A172 (cell line): ENCODE measurements at regions not wholly inside any gene's neighbourhood (a gene's known extent, or its start where the extent isn't known, plus 50 kb on each side); places are given as distances from the start of the nearest gene placed in this dataset.
"Not testable (repeated sequence)": the region's sequence is repeated elsewhere in the genome, so short reads cannot be mapped to it uniquely, and the experiment has no call there.

ENCODE experiments used
- DNase-seq: peaks from one replicate; pipeline ENCODE4 v3.0.0-alpha.2; 2015; ENCODE audit warnings: low spot score

- DNase-seq = no peak
Measured at GRCh38 chr6:93675856-93676417, 256.6 kb upstream of the EPHA7 start.

DNA sequence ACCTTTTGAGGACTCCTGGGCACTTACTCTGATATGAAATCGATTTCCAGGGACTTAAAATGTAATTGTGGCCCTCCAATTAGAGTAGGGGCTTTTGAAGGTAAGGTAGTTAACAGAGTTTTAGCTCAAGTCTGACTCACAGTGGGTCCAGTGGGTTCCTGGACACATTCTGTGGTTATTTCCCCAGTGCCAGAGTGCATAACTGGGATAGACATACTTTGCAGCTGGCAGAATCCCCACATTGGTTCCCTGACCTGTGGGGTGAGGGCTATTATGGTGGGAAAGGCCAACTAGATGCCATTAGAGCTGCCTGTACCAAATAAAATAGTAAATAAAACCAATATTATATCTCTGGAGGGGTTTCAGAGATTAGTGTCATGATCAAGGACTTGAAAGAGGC lies 243.8 kb upstream of the EPHA7 start:
- no peak for DNase-seq

- DNase-seq = no peak
Measured at GRCh38 chr6:93654548-93654947, 235.2 kb upstream of the EPHA7 start.

GRCh38 chr6:93644611-93645010 lies 225.3 kb upstream of the EPHA7 start:
- DNase-seq = no peak

GRCh38 chr6:93639126-93639525 lies 219.8 kb upstream of the EPHA7 start:
- DNase-seq = no peak

GRCh38 chr6:93636987-93637664 lies 217.8 kb upstream of the EPHA7 start:
- DNase-seq = not testable (repeated sequence)

DNA sequence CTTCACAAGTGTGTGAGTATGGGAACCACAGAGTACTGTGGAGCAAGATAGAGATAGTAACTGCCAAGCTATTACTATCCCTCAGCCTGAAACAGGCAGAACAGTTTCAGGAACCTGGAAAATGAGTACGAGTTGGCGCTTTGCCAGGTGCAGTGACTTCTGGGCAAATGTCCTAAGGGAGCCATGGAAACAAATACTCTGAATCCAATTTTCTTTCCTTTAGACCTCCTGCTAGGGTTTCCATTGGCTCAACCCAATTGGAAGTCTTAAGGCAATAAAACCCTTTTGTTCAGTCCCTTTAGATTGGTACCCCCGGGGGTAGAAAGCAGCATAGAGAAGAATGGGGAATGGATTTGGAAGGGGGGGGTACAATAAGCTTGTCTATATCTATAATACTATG lies 205.0 kb upstream of the EPHA7 start:
- no peak for DNase-seq

GRCh38 chr6:93621442-93621841 lies 202.1 kb upstream of the EPHA7 start:
- no peak for DNase-seq

DNA sequence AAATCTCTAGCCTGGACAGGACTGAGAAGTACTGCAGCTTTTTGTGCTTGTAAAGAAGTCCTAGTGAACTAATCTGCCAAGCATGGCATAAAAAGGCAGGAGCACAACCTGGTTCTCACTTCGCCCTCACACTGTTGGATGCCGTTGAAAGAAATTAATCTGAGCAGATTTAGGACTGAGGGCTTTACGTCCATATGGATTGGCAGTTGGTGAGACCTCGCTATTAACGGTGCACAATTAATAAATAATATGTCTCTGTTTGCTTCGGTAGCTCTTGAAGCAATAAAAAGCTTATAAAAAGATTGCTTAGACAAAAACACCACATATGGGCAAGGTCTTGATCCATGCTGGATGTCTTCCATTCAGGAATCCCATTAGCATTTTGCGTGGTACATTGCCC lies 185.6 kb upstream of the EPHA7 start:
- no peak for DNase-seq

GRCh38 chr6:93592417-93592816 lies 173.1 kb upstream of the EPHA7 start:
- DNase-seq = no peak

- no peak for DNase-seq
Measured at GRCh38 chr6:93586306-93586705, 166.9 kb upstream of the EPHA7 start.

- no peak for DNase-seq
Measured at GRCh38 chr6:93584300-93584699, 164.9 kb upstream of the EPHA7 start.

DNA sequence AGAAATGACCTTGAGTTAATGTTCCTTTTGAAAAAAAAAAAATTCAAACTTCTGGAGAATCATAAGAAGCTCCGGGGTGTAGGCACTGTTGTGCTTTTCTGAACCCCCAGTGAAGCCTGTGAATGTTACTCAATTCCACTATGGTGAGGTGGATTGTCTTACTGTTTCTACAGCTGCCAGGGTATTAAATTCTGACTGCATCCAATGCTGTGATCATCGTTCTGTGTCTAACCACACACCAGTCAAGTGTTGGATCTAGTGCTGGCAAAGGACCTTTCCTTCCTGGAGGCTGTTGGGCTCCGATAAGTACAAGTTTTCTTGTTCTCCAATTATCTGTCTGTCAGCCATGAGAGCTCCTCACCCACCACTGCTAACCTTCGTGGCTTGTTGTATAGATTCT lies 162.0 kb upstream of the EPHA7 start:
- no peak for DNase-seq

- no peak for DNase-seq
Measured at GRCh38 chr6:93580446-93580845, 161.1 kb upstream of the EPHA7 start.

GRCh38 chr6:93575495-93576267 lies 156.3 kb upstream of the EPHA7 start:
- DNase-seq = no peak

GRCh38 chr6:93574299-93574698 lies 154.9 kb upstream of the EPHA7 start:
- DNase-seq = no peak

DNA sequence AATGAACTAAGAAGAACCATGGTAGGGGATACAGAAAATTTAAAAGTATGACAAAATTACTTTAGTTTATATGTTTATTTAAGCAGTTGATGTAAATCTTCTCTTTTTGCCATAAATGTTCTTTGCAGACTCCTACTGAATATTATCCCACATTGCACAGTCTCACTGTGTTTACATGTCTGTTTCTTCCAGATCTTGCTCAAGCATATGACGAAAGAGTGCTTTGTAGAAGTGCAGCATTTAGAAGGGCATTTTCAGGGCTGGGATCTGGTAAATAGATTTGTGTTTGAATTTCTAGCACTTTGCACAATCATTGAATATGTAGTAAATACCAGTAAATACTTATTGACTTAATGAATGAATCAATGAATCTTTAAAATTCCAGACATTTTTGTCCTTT lies 152.0 kb upstream of the EPHA7 start:
- no peak for DNase-seq

DNA sequence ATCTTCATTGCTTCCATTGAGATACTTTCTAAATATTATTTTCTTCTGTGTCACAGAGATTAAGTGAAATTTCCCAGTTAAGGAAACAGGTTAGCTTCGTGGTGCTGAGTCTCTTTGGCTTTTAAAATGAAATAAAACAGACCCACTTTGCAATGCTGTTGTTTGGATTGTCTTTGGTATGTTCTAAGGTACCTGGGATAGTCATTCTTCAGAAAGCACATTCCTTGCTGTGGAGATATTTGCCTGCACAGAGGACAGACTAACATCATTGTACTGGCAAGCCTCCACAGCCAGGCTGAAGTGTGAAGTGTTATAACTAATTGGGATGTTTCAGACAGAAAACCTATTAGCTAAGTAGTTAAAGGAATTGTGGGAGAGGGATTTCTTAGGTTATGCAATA lies 148.8 kb upstream of the EPHA7 start:
- no peak for DNase-seq

- no peak for DNase-seq
Measured at GRCh38 chr6:93567164-93567563, 147.8 kb upstream of the EPHA7 start.

- DNase-seq = no peak
Measured at GRCh38 chr6:93566285-93566684, 146.9 kb upstream of the EPHA7 start.

DNA sequence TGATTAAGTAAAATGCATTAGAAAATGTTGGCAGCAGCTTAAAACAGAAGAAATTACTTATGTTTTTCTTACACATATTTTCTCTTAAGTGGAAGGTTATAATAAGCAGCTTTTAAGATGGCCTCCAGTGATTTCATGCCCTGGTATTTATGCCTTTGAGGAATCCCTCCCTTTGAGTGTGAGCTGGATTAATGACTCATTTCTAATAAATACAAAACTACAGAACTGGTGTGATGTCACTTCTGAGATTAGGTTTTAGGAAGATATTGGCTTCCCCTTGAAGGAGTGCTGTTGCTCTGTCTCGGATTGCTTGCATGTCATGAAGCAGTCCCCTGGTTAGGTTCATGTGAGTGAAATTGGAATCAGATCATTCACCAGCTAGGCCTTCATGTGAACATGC lies 143.2 kb upstream of the EPHA7 start:
- DNase-seq = peak; percentile 16

GRCh38 chr6:93555292-93555691 lies 135.9 kb upstream of the EPHA7 start:
- no peak for DNase-seq

DNA sequence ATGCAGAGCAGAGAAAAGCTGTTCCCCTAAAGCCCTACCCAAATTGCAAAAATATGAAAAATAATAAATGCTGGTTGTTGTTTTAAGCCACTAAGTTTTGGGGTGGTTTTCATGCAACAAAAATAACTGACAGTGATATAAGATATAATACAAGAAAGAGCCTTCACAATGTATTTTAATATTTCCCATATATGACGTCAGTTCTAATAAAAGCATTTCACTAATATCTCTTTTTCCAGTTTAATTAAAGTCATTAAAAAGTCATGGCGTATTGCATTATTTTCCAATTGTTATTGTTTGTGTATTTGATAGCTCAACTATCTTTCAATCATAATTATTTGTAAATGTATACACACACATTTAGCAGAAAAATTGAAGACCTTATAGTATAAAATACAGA lies 134.7 kb upstream of the EPHA7 start:
- no peak for DNase-seq
